22Rv1 (cell line): ENCODE measurements at regions not wholly inside any gene's neighbourhood (a gene's known extent, or its start where the extent isn't known, plus 50 kb on each side); places are given as distances from the start of the nearest gene placed in this dataset.

ENCODE experiments used
- ZFX ChIP-seq: fragments of 450-650 bp; IDR thresholded peaks from 2 replicates; pipeline ENCODE4 v1.6.1; 2017; ENCODE audit warnings: antibody characterized with exemption, borderline replicate concordance
- TF ChIP-seq, protein P1 (sequence below): fragments of 450-650 bp; IDR thresholded peaks from 2 replicates; pipeline ENCODE4 v1.5.1; 2017; ENCODE audit warnings: mild to moderate bottlenecking

DNA sequence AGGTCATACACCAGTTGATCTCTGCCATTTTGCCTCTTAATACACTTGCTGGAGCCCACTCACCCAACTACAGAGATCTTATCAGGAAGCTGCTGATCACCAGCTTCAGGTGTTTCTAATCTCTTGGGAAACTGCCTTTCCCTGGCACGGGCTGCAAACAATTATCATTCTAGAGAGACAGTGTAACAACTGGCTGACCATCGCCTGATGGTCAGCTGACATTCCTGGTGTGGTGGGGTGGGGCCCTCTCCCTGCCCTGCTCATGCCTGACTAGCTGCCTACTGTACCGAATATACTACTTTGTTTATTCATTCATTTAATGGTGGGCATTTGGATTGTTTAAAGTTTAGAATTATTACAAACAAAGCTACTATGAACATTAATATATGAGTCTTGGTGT is 311.5 kb downstream of the CBLN2 start:
- TF ChIP-seq, protein P1, sequence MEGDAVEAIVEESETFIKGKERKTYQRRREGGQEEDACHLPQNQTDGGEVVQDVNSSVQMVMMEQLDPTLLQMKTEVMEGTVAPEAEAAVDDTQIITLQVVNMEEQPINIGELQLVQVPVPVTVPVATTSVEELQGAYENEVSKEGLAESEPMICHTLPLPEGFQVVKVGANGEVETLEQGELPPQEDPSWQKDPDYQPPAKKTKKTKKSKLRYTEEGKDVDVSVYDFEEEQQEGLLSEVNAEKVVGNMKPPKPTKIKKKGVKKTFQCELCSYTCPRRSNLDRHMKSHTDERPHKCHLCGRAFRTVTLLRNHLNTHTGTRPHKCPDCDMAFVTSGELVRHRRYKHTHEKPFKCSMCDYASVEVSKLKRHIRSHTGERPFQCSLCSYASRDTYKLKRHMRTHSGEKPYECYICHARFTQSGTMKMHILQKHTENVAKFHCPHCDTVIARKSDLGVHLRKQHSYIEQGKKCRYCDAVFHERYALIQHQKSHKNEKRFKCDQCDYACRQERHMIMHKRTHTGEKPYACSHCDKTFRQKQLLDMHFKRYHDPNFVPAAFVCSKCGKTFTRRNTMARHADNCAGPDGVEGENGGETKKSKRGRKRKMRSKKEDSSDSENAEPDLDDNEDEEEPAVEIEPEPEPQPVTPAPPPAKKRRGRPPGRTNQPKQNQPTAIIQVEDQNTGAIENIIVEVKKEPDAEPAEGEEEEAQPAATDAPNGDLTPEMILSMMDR: no peak
- no peak for TF ChIP-seq ZFX
